ENCODE measurements at regions not wholly inside any gene's neighbourhood (a gene's known extent, or its start where the extent isn't known, plus 50 kb on each side); places are given as distances from the start of the nearest gene placed in this dataset.

DNA sequence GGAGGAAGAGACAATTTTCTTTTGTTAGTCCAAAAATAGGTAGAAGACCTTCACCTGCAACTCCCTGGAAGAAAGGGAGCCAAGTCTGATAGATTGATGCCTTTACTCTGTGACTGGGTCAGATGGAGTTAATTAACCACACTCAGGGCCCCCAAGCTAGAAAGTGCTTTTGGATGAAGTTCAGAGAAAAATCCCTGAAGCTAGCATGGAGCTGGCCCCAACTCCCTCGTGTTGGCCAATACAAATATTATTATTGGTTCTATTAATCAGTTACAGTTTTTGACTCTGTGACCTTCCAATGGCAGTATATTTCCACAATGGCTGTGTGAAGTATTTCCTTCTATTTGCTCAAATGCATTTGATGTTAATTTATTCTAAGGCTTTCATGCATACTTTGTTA, 1753.5 kb downstream of the EFNA5 start:
- TF ChIP-seq, protein P1, sequence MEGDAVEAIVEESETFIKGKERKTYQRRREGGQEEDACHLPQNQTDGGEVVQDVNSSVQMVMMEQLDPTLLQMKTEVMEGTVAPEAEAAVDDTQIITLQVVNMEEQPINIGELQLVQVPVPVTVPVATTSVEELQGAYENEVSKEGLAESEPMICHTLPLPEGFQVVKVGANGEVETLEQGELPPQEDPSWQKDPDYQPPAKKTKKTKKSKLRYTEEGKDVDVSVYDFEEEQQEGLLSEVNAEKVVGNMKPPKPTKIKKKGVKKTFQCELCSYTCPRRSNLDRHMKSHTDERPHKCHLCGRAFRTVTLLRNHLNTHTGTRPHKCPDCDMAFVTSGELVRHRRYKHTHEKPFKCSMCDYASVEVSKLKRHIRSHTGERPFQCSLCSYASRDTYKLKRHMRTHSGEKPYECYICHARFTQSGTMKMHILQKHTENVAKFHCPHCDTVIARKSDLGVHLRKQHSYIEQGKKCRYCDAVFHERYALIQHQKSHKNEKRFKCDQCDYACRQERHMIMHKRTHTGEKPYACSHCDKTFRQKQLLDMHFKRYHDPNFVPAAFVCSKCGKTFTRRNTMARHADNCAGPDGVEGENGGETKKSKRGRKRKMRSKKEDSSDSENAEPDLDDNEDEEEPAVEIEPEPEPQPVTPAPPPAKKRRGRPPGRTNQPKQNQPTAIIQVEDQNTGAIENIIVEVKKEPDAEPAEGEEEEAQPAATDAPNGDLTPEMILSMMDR (conservative IDR thresholded peaks at IDR 0.05 in 1 of 2, IDR thresholded peaks at IDR 0.05 in 1 of 2; ENCODE audit: extremely low read depth in 1 of 2, insufficient read depth in 1 of 2, low read depth in 1 of 2, low read length in 2 of 2), result no peak
- no peak for TF ChIP-seq EZH2 (IDR thresholded peaks at IDR 0.05; ENCODE audit: borderline replicate concordance, low read length)

All from mammary epithelial cell (primary cell).